Fibroblast of the aortic adventitia (primary cell): ENCODE measurements at regions not wholly inside any gene's neighbourhood (a gene's known extent, or its start where the extent isn't known, plus 50 kb on each side); places are given as distances from the start of the nearest gene placed in this dataset.

Experiments
- DNase-seq: peaks from one replicate; pipeline ENCODE4 v3.0.0-alpha.2; 2010; ENCODE audit warnings: low read depth
- H3K4me3 ChIP-seq: 2 replicates; pipeline ENCODE4 v1.5.1; 2011; ENCODE audit warnings: low read depth, mild to moderate bottlenecking, control low read depth, low read length, moderate library complexity
- TF ChIP-seq, protein P1 (sequence below): IDR thresholded peaks from 2 replicates; pipeline ENCODE4 v1.5.1; 2011; ENCODE audit warnings: mild to moderate bottlenecking, low read length, control low read depth, inconsistent platforms; ENCODE audit not compliant: insufficient read depth

DNA sequence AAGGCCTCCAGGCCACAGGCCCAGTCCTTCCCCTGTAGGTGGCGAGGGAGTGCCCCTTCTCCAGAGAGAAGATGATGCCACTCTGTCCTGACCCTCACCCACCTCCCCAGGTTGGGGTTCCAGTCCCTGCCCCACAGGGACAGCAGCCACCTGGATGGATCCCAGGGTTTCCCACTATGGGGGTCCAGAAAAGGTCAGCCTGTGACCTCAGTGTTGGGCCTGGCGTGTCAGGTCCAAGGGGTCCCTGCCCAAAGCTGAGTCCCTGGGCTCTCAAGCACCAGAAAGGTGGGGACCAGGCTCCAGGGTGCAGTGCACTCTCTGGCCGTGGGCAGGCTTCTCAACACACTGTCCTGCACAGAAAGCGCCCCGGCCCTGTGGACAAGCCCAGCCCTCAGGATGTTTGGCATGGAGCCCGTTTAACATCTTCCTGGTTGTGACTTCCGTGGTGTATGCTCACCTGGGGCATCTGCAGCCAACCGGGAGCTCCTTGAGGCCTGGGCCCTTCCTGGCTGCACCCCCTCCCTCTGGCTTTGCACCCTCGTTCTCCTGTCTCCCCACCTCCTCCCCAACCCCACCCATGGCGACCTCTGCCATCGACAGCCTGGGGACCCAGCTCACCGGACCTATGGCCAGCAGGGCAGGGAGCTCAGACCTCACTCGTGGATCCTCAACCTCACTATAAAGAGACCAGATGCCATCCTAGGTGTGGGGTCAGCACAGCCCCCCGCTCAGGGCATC is 58.3 kb upstream of the PPP2R2D start:
- no peak for DNase-seq
- no peak overlapping the region for H3K4me3 ChIP-seq
- TF ChIP-seq, protein P1, sequence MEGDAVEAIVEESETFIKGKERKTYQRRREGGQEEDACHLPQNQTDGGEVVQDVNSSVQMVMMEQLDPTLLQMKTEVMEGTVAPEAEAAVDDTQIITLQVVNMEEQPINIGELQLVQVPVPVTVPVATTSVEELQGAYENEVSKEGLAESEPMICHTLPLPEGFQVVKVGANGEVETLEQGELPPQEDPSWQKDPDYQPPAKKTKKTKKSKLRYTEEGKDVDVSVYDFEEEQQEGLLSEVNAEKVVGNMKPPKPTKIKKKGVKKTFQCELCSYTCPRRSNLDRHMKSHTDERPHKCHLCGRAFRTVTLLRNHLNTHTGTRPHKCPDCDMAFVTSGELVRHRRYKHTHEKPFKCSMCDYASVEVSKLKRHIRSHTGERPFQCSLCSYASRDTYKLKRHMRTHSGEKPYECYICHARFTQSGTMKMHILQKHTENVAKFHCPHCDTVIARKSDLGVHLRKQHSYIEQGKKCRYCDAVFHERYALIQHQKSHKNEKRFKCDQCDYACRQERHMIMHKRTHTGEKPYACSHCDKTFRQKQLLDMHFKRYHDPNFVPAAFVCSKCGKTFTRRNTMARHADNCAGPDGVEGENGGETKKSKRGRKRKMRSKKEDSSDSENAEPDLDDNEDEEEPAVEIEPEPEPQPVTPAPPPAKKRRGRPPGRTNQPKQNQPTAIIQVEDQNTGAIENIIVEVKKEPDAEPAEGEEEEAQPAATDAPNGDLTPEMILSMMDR: no peak

DNA sequence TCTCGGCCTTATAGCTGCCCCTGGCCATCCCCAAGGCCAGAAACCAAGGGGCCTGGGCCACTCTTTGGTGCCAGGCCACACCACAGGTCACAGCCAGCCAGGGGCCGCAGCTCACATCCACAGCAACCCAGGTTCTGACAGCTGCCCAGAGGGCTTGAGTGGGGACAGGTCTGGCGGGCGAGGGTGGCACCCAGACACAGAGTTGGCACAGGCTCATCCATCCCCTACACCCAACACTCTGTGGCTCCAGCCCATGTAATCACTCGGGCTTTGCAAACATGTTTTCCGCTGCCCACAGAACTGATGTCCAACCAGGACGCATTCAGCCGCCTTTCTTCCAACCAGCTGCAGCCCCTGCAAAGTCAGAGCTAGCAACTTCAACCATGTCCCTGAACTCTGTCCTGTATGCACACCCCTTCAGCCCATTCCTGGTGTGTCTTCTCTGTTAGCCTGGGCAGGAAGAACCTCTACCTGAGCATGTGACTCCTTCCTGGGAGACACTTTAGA is 57.7 kb upstream of the PPP2R2D start:
- no peak for DNase-seq
- TF ChIP-seq, protein P1: no peak
- no peak overlapping the region for H3K4me3 ChIP-seq

DNA sequence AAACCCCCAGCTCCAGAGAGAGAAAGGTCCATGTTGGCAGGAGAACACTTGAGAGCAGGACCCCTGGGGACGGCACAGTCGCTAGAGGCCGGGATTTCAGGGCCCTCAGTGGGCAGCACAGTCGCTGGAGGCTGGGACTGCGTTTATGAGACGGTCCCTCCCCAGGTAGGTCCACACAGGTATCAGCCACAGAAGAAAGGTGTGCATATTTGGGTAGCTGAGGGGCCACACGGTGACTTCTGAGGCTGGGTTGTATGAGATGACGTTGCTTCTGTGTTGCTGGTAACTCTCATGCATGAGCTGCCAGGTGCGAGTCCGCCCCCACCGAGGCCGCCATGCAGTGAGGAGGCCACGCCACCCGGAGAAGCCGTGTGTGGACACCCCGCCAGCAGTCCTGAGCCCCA is 56.9 kb upstream of the PPP2R2D start:
- H3K4me3 ChIP-seq: no peak overlapping the region
- TF ChIP-seq, protein P1: no peak
- DNase-seq: no peak

DNA sequence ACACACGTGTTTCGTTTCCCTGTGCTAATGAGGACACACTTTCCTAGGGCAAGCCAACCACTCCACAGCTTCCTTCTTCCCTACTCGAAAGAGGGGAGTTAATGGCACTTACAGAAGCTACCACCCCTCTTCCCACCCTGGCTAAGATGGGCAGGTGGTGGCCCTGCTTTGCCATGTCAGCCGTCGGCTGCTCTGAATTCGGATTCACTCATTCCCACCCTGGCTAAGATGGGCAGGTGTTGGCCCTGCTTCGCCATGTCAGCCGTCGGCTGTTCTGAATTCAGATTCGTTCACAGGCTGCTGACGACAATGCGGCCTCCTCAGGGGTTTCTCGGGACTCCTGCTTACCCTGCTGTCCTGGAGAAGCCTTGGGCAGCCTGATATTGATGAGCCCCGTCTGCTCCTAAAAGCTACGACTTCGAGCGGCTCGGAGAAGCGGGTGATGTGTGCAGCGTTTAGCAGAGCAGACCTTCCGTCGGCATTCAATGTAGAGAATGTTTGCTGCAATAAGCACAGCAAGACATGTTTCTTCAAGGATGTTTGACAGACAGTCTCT is 56.2 kb upstream of the PPP2R2D start:
- no peak for DNase-seq
- H3K4me3 ChIP-seq: no peak overlapping the region
- TF ChIP-seq, protein P1: no peak

DNA sequence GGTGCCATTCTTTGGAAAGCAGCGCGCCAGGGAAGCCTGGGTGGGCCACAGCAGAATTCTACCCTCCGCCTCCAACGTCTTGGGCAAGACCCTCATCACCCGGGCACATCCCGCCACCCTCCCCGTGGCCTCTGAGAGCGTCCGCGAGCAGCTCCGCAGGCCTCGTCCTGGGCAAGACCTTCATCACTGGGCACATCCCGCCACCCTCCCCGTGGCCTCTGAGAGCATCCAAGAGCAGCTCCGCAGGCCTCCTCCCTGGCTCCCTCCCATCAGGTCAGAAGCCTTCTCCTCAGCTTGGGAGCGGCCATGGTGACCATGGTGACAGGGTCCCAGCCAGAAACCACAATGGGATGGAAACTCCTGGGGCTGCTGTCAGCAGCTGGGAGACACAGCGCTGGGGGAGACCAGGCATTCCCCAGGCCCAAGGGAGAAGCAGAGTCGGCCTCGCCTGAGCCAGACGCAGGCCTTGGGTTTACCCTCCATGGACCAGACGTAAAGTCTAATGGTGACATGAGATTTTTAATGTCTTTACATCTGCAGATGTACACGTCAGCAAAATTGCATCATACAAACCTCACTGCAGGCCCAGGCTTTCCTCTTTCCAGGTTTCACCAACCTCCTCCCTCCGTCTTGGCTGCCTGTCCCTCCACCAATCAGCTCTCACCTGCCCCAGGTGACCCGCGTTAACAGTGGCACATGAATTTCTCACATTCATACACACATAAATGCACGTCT is 55.1 kb upstream of the PPP2R2D start:
- no peak for DNase-seq
- TF ChIP-seq, protein P1: no peak
- no peak overlapping the region for H3K4me3 ChIP-seq

DNA sequence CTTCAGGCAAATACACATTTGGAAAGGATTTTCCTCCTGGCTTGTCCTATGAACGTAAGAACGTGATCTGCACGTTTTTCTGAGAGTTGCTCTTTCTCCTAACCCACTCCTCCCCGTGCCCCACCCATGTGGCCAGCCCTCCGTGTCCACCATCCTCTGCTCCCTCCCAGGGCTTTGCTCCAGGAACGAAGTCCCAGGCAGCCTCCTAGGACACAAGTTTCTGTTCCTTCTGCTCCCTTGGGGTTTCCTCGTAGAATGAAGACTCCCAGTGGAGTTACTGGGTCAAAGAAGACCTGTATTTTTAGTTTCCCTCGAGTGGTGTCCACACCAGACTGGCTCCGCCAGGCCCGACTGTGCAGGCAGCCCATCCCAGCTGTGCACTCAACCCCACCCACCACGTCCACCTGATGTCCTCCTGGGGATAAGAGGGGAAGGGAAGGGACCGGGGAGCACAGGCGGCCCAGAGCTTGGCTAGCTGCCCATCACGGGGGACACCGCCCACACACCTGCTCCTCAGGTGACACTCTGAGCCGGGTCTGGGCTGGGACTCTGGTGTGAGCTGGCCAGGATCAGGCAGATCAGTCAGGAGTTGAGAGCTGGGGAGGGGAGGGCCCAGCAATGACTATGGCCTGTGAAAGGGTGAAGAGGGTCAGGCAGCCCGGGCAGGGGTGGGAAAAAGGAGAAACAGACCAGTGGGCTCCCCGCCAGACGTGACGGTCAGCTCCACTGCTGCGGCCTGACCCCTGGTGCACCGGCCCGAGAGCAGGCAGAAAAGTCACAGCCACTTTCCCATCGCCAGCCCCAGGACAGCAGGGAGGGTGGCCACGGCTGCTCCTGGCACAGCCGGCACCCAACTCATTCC is 54.3 kb upstream of the PPP2R2D start:
- no peak for DNase-seq
- no peak overlapping the region for H3K4me3 ChIP-seq
- TF ChIP-seq, protein P1: no peak
